22Rv1 (cell line): ENCODE measurements at regions not wholly inside any gene's neighbourhood (a gene's known extent, or its start where the extent isn't known, plus 50 kb on each side); places are given as distances from the start of the nearest gene placed in this dataset.

Experiments used
- ZFX ChIP-seq: fragments of 450-650 bp; IDR thresholded peaks from 2 replicates; pipeline ENCODE4 v1.6.1; 2017; ENCODE audit warnings: antibody characterized with exemption, borderline replicate concordance
- TF ChIP-seq, protein P1 (sequence below): fragments of 450-650 bp; IDR thresholded peaks from 2 replicates; pipeline ENCODE4 v1.5.1; 2017; ENCODE audit warnings: mild to moderate bottlenecking

- TF ChIP-seq, protein P1, sequence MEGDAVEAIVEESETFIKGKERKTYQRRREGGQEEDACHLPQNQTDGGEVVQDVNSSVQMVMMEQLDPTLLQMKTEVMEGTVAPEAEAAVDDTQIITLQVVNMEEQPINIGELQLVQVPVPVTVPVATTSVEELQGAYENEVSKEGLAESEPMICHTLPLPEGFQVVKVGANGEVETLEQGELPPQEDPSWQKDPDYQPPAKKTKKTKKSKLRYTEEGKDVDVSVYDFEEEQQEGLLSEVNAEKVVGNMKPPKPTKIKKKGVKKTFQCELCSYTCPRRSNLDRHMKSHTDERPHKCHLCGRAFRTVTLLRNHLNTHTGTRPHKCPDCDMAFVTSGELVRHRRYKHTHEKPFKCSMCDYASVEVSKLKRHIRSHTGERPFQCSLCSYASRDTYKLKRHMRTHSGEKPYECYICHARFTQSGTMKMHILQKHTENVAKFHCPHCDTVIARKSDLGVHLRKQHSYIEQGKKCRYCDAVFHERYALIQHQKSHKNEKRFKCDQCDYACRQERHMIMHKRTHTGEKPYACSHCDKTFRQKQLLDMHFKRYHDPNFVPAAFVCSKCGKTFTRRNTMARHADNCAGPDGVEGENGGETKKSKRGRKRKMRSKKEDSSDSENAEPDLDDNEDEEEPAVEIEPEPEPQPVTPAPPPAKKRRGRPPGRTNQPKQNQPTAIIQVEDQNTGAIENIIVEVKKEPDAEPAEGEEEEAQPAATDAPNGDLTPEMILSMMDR, result no peak
- no peak for TF ChIP-seq ZFX
Measured at GRCh38 chr3:68483601-68484000, 448.7 kb downstream of the TAFA4 start.
